GM12801 (cell line): ENCODE measurements at regions not wholly inside any gene's neighbourhood (a gene's known extent, or its start where the extent isn't known, plus 50 kb on each side); places are given as distances from the start of the nearest gene placed in this dataset.

Source experiments
- TF ChIP-seq, protein P1 (sequence below): IDR thresholded peaks from one replicate; pipeline ENCODE4 v1.5.1; 2011; ENCODE audit warnings: control low read depth; ENCODE audit not compliant: insufficient read length; ENCODE audit errors: extremely low read depth

DNA sequence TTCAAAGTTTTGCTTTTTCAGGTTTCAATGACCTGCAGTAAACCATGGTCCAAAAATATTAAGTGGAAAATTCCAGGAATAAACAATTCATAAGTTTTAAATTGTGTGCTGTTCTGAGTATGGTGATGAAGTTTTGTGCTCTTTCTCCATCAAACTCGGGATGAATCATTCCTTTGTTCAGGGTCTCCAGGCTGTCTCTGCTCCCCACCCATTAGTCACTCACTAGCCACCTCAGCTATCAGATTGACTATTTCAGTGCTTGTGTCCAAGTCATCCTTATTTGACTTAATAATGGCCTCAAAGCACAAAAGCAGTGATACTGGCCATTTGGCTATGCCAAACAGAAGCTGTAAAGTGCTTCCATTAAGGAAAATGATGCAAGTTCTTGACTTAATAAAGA is 1140.4 kb downstream of the EFNB2 start:
- TF ChIP-seq, protein P1, sequence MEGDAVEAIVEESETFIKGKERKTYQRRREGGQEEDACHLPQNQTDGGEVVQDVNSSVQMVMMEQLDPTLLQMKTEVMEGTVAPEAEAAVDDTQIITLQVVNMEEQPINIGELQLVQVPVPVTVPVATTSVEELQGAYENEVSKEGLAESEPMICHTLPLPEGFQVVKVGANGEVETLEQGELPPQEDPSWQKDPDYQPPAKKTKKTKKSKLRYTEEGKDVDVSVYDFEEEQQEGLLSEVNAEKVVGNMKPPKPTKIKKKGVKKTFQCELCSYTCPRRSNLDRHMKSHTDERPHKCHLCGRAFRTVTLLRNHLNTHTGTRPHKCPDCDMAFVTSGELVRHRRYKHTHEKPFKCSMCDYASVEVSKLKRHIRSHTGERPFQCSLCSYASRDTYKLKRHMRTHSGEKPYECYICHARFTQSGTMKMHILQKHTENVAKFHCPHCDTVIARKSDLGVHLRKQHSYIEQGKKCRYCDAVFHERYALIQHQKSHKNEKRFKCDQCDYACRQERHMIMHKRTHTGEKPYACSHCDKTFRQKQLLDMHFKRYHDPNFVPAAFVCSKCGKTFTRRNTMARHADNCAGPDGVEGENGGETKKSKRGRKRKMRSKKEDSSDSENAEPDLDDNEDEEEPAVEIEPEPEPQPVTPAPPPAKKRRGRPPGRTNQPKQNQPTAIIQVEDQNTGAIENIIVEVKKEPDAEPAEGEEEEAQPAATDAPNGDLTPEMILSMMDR, result no peak

DNA sequence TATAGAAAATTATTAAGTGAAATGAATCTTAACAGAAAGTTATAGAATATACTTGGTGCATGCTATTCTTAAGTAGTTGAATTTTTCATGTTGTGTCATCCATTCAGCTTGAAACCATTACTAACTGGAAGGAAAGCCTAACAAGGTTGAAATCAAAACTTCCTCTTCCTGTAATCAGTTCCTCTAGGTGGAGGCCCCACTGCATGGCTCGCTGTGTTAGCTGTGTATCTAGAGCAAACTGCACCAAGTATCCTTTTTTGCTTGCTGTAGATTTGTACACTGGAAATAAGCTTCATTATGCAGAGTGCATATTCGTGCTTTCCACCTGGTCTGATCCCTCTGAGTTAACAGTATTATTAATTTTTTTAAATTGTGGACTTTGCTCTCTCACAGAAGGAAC is 1146.1 kb downstream of the EFNB2 start:
- TF ChIP-seq, protein P1, result no peak

DNA sequence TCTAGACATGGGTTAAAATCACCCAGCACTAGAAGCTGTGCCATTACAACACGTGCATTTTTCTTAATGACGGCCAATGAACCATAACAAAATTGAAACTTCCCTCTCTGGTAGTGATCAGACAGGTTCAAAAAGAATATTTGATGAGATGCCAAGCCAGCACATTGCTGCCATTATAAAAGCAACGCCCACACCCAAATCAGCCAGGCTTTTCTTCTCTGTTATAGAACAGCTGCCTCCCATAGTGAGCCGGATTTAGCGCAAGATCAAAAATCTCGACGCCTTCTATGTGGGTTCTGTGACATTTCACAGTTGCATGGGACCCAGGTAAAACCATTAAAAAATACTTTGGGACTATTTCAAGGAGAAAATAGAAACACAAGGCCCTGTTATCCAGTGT is 1158.0 kb downstream of the EFNB2 start:
- TF ChIP-seq, protein P1, result no peak

DNA sequence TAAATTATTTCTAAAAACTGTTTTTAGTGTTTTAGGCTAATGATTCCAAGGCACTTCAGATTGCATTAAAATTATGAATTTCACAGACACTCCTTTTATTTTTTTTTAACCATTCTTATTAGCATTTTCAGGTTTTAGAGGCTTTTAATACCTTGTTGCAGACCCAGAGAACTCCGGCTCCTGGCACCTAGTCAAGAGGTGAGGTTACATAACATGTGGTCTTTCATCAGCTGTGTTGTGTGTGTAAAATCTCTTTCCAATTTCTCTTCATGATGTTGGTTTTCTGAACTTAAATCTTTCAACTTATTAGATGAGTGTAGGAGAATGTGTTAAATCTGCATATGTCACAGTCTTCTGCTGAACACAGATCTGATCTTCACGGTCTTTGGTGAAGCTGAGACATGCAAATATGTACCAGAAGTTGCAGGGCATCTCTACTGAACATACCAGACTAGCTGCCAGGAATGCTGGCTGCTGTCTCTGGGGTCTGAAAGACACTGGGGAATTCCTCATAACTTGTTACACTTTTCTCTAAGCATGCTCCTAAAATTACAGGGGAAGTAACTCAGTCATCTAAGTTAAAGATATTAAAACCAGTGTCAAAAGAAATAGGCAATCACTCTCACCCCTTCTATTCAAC is 1165.3 kb downstream of the EFNB2 start:
- TF ChIP-seq, protein P1, result no peak

DNA sequence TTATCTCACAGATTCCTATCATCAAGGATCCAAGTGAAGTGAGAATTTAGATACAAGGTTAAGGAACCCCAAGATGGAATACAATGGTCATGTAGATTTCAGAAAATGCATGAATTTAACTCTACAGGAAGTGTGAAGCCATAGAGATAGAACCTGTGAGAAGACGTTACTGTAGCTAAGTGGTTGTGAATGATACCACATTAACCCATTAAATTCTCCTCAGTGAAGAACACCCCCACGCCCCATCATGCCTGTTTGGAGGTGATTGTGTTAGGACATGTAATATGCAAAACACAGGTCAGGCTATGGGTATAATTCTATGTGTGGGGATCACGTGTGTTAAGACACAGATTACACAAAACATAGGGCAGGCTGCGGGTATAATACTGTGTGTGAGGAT is 1166.7 kb downstream of the EFNB2 start:
- TF ChIP-seq, protein P1, result no peak

DNA sequence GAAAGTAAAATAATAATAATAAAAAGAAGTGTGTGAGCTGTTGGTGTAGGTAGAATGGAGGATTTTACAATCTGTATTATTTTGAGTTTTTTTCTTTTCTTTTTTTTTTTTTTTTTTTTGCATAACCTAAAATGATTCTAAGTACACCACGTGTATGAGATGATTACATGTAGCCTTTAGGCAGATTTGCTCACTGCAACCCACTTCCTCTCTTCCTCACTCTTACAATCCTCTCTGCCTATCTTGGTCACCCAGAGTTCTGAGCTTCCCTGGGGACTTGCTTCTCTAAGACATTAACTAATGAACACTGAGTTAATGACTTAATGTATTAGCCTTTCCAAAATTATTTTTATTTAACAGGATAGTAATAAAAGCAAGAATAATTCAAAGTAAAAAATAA is 1169.6 kb downstream of the EFNB2 start:
- TF ChIP-seq, protein P1, result no peak

DNA sequence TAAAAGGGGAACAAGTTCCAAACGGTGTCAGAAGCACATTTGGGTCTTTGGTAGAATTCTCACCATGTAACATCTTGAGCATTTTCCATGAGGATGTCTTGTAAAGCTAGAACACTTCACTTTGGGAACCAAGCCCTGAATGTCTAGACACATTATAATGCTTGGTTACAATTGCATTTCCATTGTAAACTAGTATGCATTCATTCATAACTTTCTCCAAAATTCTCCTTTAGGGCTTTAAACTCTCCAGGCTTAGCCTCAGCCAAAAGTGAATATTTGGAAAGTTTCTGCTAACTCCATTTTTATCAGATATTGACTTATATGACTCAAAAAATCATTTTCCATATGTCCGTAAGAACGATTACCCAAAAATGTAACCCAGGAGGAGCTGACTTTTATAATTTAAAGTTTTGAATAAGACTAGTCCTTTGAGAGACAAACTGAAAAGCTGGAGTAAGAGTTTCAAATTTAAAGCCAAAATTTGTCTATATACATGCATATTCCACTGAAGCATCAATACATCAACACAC is 1170.4 kb downstream of the EFNB2 start:
- TF ChIP-seq, protein P1, result no peak
